ENCODE measurements at regions not wholly inside any gene's neighbourhood (a gene's known extent, or its start where the extent isn't known, plus 50 kb on each side); places are given as distances from the start of the nearest gene placed in this dataset.

DNA sequence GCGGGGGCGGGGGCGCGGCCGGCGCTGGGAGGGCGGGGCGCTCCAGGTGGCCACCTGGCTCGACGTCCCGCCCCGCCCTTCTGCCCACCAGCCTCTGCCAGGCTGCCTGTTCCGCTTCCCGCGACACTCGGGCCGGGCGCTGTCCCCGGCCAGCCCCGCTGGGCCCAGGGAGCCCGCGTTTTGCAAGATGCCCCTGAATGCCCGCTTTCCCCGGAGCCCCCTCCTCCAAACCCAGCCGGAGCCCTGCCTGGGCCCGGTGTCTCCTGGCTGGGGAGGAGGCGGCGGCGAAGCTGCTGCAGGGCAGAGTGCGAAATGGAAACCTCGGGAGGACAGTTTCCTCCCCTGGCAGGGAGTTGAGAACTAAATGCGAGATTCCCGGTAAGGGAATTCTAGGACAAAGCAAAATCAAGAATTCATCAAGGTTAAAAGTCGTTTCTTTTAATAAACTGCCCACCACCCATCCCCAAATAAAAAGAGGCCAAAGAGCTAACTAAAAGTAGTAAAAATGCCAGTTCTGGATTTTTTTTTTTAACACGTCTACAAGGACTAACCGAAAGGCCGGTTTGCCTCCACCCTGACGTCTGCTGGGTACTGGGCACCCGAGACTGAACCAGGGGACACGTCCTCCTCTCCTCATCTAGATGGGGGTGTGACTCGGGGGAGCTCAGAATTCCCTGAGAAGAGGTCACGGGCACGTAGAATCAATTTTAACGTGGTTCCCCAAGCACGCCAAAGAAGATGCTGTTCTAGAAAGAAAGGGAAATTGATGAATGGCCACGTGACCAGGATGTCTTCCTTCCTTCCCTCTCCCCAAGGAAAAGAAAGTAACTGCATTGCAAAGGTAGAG, 200.4 kb upstream of the NFE2L3 start:
- FAIRE-seq: no peak
- no peak for DNase-seq (ENCODE audit: insufficient read length, low spot score)
- TF ChIP-seq, protein P1, sequence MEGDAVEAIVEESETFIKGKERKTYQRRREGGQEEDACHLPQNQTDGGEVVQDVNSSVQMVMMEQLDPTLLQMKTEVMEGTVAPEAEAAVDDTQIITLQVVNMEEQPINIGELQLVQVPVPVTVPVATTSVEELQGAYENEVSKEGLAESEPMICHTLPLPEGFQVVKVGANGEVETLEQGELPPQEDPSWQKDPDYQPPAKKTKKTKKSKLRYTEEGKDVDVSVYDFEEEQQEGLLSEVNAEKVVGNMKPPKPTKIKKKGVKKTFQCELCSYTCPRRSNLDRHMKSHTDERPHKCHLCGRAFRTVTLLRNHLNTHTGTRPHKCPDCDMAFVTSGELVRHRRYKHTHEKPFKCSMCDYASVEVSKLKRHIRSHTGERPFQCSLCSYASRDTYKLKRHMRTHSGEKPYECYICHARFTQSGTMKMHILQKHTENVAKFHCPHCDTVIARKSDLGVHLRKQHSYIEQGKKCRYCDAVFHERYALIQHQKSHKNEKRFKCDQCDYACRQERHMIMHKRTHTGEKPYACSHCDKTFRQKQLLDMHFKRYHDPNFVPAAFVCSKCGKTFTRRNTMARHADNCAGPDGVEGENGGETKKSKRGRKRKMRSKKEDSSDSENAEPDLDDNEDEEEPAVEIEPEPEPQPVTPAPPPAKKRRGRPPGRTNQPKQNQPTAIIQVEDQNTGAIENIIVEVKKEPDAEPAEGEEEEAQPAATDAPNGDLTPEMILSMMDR (IDR thresholded peaks at IDR 0.05; ENCODE audit: insufficient read depth, missing control alignments): no peak

DNA sequence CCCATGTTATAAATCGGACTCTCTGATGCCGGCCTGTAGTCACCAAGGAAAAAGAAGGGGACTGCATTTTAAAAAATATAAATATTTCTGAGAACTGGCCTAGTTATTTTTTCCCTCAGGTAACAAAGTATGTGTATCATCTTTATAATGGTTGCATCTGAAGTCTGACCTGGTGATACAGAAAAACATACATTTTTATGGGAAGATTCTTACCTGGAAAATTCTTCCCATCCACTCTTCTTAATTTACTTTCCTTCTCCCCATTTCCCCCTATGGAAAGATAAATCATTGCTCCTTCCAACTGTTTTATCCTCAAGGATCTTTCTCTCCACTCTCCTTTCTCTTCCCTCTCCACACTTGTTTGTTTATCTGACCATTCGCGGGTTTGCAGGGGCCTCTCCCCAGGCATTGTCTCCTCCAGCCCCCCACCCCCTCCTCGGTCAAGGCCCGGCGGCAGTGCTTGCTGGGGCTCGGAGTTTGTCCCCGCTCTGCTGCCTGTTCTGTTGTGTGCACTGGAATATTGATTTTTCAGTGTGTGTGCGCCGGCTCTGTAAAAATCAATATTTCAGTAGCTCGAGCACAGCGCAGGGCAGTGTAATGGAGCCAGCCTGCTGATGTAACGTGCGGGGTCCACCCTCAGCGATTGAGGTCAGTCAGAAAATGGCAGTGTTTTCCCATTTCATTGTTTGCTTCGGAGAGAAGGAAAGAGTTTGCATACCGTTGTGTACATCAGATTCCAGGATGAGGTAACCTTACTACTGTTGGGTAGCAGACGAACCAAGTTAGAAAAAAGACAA, 199.5 kb upstream of the NFE2L3 start:
- FAIRE-seq: no peak
- TF ChIP-seq, protein P1 (IDR thresholded peaks at IDR 0.05; ENCODE audit: insufficient read depth, missing control alignments): no peak
- no peak for DNase-seq (ENCODE audit: insufficient read length, low spot score)

DNA sequence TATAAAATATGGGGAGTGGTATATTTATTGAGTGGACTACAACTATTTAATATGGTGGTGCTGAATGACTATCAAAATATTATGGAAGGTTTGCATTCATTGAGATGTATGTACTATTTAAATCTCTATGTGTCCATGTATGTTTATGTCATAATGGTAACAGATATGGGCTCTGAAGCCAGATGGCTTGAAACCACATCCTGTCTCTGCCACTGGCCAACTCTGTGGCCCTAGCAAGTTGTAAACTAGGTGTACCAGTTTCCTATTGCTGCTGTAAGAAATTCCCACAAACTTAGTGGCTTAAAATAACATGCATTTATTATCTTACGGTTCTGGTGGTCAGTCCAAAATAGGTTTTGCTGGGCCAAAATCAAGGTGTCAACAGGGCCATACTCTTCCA, 198.1 kb upstream of the NFE2L3 start:
- no peak for DNase-seq (ENCODE audit: insufficient read length, low spot score)
- TF ChIP-seq, protein P1 (IDR thresholded peaks at IDR 0.05; ENCODE audit: insufficient read depth, missing control alignments): no peak
- no peak for FAIRE-seq

DNA sequence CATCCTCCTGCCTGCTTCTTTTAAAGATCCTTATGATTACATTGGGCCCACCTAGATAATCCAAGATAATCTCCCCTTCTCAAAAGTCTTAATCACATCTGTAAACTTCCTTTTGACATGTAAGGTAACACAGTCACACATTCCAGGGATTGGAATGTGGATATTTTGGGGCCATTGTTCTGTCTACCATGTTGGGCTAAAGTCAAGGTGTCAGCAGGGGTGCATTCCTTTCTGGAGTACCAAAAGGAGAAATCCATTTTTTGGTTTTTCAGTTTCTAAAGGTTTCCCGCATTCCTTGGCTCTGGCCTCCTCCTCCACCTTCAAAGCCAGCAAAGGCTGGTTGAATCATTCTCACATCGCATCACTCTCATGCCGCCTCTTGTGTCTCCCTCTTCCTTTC, 197.6 kb upstream of the NFE2L3 start:
- DNase-seq (ENCODE audit: insufficient read length, low spot score) (no peak), FAIRE-seq (no peak)
- TF ChIP-seq, protein P1 (IDR thresholded peaks at IDR 0.05; ENCODE audit: insufficient read depth, missing control alignments): no peak

DNA sequence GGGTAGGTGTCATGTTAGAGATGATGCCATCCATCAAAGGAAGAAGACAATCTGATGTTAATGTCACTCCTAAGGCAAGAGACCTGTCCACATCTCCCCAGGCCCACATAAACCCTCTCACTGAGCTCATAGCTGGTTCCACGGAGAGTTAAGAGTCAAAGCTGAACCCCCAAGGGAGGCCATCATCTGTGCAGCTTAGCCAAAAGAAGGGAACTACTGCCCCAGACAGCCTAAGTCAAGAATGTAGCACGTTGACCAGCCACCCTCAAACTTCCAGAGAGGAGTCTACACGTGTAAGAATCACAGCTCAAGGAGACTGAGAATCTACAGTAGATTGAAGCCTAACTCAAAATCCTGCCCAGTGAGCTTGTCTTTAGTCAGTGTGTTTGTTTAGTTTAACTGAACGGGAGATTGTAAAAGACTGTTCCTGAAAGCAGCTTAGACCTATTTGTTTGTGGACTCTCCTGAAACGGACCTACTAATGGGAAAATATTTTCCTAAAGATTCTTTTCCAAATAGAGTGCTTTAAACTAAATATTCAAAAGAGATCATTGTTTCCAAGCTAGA, 192.7 kb upstream of the NFE2L3 start:
- DNase-seq (ENCODE audit: insufficient read length, low spot score) (no peak), FAIRE-seq (no peak)
- TF ChIP-seq, protein P1 (IDR thresholded peaks at IDR 0.05; ENCODE audit: insufficient read depth, missing control alignments): no peak

DNA sequence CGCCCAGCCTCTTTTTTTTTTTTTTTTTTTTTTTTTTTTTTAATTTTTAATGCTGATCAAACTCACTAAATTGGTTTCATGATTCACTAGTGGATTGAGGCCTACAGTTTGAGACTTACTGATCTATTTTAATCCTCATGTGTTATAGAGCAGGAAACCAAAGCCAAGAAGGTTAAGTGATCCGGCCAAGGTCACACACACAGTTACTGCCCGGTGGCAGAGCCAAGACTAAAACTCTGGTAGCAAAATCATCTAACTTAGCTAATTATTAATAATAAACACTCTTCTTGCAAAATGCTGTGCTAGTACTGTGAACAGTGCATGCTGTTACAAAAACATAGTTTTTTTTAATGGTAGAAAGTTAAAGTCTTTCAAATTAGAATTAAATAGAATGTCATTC, 188.3 kb upstream of the NFE2L3 start:
- FAIRE-seq: no peak
- TF ChIP-seq, protein P1 (IDR thresholded peaks at IDR 0.05; ENCODE audit: insufficient read depth, missing control alignments): no peak

More for the DNA sequence above, 188.3 kb upstream of the NFE2L3 start:
- no peak for DNase-seq (ENCODE audit: insufficient read length, low spot score)

Measured in D721Med (cell line).